HS-5 (cell line): ENCODE measurements at regions not wholly inside any gene's neighbourhood (a gene's known extent, or its start where the extent isn't known, plus 50 kb on each side); places are given as distances from the start of the nearest gene placed in this dataset.
"Not testable (repeated sequence)": the region's sequence is repeated elsewhere in the genome, so short reads cannot be mapped to it uniquely, and the experiment has no call there.

Source experiments
- DNase-seq: peaks from one replicate; pipeline ENCODE4 v3.0.0-alpha.2; 2012; ENCODE audit warnings: low read depth

DNA sequence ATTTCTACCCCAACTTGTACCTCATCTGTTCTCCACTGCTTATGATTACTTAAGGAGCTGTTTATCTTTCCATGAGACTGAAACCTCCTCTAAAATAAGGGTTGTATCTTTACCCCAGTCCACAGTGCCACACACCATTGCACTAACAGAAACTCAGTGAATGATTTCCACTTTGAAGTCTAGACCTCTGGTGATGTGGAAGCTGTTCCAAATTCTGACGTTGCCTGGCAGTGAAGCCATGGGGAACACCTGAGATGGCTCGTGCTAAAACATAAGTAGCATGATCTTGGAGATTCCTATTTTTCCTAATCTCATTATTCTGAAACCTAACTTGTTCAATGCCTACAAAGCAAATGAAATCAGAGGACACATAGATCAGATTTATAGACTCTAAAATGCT, 583.2 kb downstream of the EBF1 start:
- no peak for DNase-seq

DNA sequence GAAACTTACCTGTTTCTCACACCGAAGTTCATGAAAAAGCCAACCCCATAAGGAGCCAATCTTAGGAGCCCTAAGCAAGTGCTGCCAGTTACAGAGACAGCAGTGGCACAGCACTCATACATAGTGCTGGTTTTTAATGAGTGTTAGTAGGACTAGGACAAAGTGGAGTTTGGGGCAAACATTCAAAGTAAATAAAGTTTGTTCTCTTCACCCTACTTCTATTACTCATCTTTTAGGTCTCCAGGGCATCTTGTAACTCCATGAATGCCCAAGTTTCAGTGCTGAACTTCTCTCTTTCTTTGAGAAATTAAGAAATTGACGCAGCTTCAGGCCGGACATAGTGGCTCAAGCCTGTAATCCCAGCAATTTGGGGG, 584.7 kb downstream of the EBF1 start:
- no peak for DNase-seq

DNA sequence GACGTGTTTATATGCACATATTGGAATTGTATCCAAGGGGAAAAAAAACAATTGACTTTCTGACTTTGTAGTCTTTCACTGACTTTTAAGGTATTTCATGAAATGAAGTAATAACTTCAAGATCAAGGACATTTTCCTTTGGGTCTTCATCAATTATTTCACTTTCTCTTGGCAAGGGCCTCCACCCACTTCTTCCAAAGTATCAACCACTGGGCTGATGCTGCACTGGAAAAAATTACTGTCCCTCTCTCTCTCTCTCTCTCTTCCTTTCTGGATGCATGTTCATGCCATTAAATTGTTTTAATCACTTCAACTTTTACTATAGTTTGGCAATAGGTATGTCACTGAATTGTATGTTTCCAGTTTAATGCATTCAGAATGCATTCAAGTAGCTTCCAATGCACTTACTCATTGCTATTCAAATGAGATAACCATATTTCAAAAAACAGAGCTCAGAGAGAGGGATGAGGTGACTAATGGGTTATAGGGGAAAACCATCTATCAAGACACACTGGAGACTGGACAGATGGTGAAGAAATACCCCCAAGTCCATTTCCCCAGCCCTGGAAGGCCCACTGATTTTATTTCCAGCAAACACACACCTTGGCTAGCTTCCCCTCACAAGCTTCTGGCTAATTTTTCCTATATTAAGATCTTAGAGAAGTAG, 585.3 kb downstream of the EBF1 start:
- peak; percentile 88 for DNase-seq

DNA sequence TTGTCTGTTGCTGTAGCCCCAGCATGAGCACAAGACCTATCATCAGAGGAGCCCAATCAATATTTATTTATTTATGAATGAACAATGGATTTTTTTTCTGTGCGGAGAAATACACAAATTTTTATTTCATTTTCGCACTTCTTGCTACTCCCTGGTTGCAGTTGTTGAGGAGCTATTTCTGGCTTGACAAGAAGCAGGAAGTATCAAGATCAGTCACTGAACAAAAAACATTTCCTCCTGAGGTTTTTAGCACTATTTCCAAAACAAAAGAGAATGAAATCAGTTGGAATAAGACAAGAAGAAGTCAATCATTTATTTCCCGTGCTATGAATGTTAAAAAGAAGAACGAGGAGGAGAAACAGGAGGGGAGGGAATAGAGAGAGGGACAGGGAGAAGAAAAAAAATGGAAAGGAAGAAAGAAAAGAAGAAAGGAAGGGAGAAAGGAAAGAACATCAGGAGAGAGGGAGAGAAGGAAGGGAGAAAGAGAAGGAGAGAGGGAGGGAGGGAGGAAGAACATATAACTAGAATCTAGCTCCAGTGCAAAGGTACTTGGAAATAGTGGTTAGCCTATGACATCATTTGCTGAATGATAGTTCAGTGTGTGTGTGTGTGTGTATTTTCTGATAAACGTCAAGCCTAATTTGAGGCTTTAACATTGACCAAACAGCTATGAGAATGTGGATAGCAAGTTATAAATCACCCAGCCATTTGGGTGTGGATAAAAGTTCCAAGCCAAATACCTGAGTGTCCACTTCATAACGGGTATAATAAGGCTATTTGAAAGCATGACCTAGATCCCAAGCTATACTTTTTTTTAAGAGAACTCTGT, 586.0 kb downstream of the EBF1 start:
- DNase-seq, result no peak

DNA sequence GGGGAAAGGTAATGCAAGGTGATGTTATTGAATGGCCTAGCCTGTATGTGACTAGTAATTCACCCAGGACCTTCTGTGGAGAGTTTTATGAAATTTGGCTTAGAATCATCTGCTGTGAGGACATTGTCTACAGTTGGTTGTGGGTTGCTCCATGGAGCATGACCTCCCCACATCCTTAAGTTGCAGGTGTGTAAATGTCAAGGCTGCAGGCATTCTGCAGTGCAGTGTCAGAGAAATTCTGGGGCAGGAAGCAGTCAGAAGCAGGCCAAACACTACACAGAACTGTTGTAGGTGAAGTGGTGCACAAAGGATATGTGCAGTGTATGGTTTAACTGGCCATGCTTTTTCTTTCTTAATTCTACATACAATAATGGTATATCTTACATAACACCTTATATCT, 588.3 kb downstream of the EBF1 start:
- no peak for DNase-seq

DNA sequence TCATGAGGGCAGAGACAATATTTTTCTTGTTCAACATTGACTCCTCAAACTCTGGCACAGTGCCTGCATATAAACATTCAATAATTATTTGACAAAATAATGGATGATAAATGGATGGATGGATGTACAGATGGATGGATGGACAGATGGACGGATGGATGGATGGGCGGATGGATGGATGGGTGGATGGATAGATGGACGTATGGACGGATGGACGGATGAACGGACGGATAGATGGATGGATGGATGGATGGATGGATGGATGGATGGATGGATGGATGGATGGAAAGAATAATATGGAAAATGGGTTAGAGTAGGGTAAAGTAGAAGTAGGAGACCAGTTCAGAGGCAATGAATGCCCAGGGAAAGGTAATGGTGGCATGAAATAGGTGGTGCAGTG, 589.2 kb downstream of the EBF1 start:
- no peak for DNase-seq

DNA sequence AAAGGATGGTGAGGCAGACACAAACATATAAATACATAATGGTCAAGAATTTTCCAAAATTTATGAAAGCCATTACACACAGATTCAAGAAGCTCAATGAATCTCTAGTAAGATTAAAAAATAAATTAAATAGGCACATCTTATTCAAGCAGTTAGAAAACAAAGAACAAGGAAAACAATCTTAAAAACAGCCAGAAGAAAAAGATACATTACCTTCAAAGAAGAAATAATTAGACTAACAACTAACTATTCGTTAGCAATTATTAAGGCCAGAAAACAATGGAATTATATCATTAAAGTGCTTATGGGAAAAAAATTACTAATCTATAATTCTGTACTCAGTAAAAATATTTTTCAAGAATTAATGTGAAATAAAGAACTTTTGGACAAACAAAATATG, 593.1 kb downstream of the EBF1 start:
- DNase-seq, result no peak

DNA sequence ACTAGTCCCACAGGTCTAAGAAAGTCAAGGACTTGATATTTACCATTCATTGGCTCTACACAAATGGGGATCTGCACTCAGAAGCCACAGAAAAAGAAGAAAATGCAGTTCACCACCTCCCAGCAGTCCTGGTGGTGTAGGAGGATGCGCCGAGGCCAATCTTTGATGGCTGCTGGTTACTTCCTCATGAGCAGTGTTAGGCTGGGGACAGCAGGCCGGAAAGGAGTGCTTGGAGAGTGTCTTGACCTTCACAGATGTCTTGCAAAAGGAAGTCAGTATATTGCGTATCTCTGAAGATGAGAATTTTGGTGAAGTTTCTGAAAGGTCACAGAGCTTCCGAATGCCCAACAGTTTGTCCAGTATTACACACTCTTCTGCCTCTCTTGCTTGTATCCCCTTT, 597.0 kb downstream of the EBF1 start:
- no peak for DNase-seq

DNA sequence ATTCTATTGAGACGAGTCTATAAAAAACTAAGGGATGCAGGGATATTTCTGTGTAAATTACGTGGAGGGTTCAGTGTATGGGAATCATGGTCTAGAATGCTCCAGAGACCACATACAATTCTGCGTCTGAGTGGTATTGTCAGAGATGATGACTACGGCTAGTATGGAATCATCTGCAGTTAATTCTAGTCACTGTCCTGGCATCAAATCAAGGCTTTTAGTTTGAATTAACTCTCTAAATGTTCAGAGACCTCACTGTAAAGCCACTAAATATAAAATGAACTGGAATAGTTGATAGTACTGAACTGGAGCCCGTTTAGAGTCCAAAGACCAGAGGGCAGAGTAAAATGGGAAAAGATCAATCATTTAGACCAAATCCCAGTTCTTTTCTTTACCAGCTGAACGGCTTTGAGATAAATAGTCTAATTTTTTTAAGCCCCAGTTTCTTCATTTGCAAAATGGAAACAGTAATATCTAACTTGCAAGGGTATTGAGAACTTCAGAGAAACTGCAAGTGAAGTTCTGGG, 599.8 kb downstream of the EBF1 start:
- no peak for DNase-seq

DNA sequence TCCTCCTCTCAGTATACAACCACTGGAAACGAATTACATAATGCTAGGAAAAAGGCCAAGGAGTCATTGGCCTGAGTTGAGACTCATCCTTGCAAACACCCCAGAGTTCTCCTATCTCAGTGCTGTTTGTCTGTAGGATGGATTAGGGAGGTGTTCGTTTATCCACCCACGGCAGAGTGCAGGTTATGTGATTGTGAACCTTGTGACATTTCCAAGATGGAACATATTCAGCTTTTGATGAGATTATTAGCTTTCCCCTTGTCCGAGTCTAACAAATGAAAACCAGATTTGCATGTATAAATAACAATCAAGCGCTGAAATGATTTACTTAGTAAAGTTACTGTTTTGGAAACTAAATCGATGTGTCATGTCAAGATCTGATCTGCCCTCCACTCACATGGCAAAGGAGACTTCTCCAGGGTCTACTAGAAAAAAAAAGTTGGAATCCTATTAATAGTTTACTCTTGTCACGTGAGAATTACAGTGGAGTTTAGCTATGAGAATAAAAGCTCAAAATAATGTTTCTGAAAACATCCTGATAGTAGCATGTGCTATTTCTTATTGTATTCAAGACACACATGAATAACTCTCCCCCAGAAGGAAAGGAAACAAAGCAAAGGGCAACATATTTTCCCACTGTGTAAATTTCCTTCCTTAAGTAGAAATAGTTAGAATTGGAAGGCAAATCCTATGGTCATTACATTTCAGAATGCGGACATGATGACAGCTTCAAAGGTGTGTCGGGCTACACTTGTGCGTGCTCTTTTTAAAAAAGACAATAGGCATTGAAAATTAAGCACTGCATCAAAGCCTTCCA, 600.4 kb downstream of the EBF1 start:
- DNase-seq, result no peak

DNA sequence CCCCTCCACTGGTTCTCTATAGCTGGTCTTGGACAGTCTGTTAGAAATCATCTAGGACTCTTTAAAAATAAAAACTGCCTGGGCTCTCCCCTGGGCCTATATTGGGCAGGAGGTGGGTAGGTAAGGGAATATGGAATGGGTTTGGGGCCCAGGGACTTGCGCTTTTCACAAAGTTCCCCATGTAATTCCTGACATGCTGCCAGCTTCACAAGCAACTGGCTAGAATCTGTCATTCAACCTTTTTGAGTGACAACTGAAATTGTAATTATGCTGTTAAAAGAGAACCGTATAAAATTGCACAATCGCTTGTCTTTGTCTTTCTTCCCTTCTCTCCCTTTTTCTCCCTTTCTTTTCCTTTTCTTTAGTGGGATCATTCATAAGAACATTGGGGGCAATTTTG, 603.1 kb downstream of the EBF1 start:
- DNase-seq, result no peak

DNA sequence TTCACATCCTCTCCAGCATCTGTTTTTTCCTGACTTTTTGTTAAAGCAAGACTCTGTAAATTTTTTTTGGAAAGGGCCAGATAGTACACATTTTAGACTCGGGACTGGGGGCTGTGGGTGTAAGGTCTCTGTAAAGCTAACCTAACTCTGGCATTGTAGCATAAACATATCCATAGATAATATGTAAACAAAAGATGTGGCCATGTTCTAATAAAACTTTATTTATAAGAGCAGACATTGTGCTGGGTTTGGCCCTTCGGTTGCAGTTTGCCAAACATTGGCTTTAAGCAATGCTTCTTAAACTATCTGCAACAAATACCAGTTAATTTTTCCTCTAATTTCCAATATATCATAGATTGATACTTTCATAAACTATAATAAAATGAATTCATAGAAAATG, 605.2 kb downstream of the EBF1 start:
- DNase-seq, result no peak

DNA sequence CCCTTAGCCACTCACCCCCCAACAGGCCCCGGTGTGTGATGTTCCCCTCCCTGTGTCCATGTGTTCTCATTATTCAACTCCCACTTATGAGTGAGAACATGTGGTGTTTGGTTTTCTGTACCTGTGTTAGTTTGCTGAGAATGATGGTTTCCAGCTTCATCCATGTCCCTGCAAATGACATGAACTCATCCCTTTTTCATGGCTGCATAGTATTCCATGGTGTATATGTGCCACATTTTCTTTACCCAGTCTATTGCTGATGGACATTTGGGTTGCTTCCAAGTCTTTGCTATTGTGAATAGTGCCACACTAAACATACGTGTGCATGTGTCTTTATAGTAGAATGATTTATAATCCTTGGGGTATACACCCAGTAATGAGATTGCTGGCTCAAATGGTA, 605.7 kb downstream of the EBF1 start:
- not testable (repeated sequence) for DNase-seq

DNA sequence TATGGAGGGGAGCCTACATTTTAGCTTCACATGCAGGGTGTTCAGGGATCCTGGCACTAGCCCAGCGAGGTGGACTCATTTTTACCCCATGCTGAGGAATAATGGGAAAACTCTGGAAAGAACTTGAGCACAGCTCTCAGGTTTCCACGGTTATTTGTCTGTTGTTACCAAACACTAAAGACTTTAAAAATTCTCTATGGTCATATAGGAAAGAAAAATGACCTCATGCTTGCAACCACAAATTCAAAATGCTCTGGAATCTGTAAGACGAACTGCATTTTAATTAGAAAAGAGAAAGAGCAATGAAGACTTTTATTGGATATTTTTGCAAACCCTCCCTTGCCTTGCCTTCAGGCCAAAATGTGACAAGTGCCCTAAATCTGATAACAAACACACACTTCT, 606.9 kb downstream of the EBF1 start:
- DNase-seq, result no peak

DNA sequence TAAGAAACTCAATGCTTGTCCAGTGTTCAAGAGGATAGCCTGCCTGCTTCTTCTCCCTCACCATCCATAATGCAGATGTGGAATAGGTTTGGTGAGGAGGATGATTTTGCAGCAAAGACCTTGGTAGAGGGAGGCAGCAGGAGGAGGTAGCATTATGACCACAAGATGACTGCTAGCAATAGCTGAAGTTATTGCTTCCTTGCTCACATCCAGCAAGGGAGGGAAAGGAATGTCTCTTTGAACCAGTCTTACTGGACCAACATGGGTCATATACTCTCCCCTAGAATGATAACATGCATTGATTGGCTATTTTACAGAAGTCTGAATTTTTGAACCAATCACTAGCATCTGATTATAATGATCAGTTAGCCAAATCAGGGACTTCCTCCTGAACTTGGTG, 607.6 kb downstream of the EBF1 start:
- DNase-seq, result no peak

DNA sequence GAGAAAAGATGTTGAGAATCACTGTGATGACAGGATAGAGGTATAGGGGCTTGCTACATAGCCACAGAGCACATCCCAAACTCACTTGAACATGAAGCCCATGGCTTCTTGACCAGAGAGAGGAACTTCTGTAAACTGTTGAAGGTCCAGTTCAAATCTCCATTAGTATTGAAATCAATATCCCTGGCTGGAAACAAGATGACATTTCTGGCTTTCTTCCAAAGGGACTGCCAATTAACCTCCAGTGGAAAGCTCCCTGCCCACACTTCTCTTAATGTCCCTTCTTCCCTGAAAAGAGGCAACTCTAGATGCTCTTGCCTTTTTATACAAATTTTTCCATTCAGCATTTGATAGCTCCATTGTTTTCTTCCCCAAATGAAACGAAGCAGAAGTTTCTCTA, 612.1 kb downstream of the EBF1 start:
- no peak for DNase-seq

DNA sequence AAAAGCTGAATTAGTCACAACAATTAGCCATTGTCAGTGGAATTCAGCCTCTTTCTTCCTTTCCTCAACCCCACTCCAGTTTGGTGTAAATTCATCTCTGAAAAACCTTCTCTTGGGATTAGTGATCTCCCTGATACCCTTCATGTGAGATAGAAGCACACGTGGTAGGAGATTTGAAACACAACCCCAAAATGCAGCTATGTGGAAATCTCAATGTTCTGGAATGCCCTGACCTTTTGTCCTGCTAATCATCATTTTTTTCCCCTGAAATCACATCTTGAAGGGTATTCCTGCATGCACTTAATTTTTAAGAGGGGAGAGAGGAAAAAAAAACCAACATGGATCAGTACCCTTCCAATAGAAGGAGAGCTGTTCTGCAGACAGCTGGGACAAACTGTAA, 612.6 kb downstream of the EBF1 start:
- DNase-seq, result no peak

DNA sequence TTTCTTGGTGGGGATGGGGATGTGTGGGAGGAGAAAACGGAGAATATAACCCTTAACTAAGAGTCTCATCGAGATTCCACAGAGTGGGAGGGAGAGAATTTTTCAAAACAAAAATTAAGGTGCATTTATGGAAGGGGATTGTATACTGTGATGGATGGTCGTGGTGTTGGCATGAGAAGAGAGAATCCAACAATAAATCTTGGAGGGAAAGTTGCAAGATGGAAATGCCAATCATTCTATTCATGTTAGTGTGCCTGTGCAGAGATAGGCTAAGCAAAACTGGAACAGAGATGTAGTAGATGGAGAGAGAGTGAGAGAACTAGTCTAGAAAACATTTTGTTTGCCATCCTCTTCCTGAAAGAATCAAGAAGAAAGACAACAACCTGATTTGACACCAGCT, 613.1 kb downstream of the EBF1 start:
- no peak for DNase-seq

DNA sequence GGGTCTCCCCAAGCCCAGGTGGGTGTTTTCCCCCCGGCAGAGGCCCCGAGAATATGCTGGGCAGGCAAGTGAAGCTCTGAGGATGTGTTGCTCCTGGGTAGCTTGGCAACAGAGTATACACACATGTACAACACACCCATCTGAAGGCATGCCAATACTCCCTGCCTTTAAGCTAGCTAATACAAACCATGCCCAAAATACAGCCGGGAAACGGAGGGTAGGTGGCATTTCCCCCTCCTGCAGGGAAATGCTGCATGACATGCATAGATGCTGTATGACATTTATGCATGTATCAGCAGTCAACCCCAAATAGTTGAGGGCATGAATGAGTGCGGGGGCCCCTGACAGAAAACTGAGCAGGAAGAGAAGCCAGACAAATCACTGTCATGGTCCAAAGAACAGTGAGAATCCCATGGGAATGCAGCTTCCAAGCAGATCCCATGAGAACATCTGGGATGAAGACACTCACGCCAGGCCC, 614.1 kb downstream of the EBF1 start:
- no peak for DNase-seq

DNA sequence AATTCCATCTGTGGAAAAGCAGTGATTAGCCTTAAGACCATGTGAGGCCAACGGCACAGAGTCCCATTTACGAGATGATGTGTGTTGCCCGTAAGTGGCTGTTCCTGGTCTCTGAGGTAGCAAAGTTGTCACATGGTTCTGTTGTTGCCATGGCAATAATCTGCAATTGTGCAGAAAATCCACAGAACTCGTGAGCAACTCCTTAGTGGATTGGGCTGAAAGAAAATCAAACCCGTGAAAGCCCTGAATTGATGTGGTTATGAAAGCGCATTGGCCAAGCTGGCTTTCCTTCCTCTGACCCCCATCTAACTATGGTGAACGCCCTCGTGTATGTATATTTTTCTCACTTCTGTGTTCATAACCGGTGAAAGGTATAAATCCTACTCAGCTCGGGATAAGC, 614.7 kb downstream of the EBF1 start:
- no peak for DNase-seq

DNA sequence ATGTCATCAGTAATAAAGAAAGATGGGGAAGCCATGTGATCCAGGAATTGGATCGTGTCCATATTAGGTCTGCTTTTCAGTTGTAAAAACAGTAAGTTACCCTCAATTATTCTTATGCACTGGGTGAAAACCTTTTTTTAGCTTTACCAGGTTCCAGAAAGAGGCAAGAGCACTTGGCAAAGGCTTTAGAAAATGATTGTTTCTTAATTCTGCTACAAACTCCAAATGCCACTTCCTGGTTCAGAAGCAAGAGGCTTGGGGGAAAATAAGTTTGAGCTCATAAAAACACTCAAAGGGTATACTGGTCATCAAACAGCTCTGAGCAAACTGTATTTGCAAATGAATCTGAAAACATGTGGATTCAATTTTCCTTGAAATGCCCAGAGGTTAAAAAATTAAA, 615.6 kb downstream of the EBF1 start:
- DNase-seq, result no peak

DNA sequence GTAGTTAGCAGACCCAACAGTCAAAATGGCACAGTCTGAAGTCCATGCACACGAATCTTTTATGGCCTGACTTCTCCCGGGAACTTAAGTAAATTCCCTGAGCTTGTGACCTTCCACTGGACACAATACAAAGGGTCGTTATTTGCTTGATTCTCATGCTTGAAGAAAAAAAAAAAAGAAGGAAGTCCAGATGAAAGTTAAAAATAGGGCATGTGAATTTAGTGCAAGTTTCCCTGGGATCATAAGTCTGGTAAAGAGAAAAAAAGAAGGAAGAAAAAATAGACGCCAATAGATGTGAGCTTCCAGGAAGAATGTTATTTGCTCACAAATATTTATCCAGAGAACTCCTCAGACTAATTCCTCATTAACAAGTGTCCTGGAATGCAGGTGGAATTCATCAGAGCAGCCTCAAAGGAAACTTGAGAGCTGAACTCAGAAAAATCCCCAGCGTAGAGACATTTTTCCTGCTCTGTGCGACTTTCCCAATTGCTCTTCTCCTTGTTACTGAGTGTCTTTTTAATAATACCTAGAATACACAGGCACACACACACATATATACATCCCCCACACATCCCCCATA, 616.3 kb downstream of the EBF1 start:
- DNase-seq, result no peak
